ENCODE measurements at regions not wholly inside any gene's neighbourhood (a gene's known extent, or its start where the extent isn't known, plus 50 kb on each side); places are given as distances from the start of the nearest gene placed in this dataset.
A peak's percentile ranks its signal among the peaks of the same experiment; 100 is the strongest.
"Not testable (repeated sequence)": the region's sequence is repeated elsewhere in the genome, so short reads cannot be mapped to it uniquely, and the experiment has no call there.

- Mint-ChIP-seq H3K9me3 (ENCODE audit: low read depth) (peaks cover 2% of the 10 kb centered on the region), H3K36me3 (ENCODE audit: insufficient read depth) (no peaks in the 10 kb centered on the region), H3K27me3 (no peaks in the 10 kb centered on the region), H3K27ac (no peak overlapping the region), H3K4me1 (ENCODE audit: low read depth) (peaks cover 6% of the 10 kb centered on the region), H3K4me3 (ENCODE audit: low read depth) (no peak overlapping the region)
- no peak for DNase-seq (ENCODE audit: low spot score, unreplicated experiment)
- TF ChIP-seq, protein P1, sequence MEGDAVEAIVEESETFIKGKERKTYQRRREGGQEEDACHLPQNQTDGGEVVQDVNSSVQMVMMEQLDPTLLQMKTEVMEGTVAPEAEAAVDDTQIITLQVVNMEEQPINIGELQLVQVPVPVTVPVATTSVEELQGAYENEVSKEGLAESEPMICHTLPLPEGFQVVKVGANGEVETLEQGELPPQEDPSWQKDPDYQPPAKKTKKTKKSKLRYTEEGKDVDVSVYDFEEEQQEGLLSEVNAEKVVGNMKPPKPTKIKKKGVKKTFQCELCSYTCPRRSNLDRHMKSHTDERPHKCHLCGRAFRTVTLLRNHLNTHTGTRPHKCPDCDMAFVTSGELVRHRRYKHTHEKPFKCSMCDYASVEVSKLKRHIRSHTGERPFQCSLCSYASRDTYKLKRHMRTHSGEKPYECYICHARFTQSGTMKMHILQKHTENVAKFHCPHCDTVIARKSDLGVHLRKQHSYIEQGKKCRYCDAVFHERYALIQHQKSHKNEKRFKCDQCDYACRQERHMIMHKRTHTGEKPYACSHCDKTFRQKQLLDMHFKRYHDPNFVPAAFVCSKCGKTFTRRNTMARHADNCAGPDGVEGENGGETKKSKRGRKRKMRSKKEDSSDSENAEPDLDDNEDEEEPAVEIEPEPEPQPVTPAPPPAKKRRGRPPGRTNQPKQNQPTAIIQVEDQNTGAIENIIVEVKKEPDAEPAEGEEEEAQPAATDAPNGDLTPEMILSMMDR (IDR thresholded peaks at IDR 0.05; ENCODE audit: unreplicated experiment): no peak
Observed at GRCh38 chr7:118861581-118861980, 637.1 kb downstream of the ANKRD7 start.

DNA sequence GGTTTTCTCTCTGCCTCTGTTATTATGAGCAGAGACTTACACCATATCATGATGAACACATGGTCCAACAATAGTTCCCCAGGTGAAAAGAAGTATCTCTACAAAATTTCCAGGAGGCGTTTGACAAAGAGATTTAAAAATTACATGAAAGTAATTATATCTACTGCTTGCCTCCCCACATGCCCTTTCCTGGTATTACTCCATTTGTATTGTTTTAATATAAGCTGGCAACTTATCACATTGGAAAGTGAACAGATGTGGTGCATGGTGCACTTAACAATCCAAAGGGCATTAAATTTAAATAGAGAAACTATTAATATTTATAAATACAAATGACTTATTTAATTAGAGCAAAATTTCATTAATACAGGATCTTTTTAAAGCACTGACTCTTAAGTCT is 638.2 kb downstream of the ANKRD7 start:
- no peak for DNase-seq (ENCODE audit: low spot score, unreplicated experiment)
- Mint-ChIP-seq H3K4me3 (ENCODE audit: low read depth) (no peak overlapping the region), H3K36me3 (ENCODE audit: insufficient read depth) (no peaks in the 10 kb centered on the region), H3K27ac (no peak overlapping the region), H3K9me3 (ENCODE audit: low read depth) (peaks cover 1% of the 10 kb centered on the region), H3K27me3 (no peaks in the 10 kb centered on the region), H3K4me1 (ENCODE audit: low read depth) (peaks cover 10% of the 10 kb centered on the region)
- TF ChIP-seq, protein P1 (IDR thresholded peaks at IDR 0.05; ENCODE audit: unreplicated experiment): no peak

- Mint-ChIP-seq H3K4me3 (ENCODE audit: low read depth) (no peak overlapping the region), H3K9me3 (ENCODE audit: low read depth) (no peaks in the 10 kb centered on the region), H3K4me1 (ENCODE audit: low read depth) (peaks cover 13% of the 10 kb centered on the region), H3K27me3 (no peaks in the 10 kb centered on the region), H3K27ac (no peak overlapping the region), H3K36me3 (ENCODE audit: insufficient read depth) (no peaks in the 10 kb centered on the region)
- DNase-seq (ENCODE audit: low spot score, unreplicated experiment): no peak
- TF ChIP-seq, protein P1 (IDR thresholded peaks at IDR 0.05; ENCODE audit: unreplicated experiment): no peak
Observed at GRCh38 chr7:118863966-118864365, 639.5 kb downstream of the ANKRD7 start.

GRCh38 chr7:118867860-118868259 is 643.4 kb downstream of the ANKRD7 start:
- TF ChIP-seq, protein P1 (IDR thresholded peaks at IDR 0.05; ENCODE audit: unreplicated experiment): no peak

GRCh38 chr7:118869141-118869540 is 644.6 kb downstream of the ANKRD7 start:
- H3K36me3 Mint-ChIP-seq (ENCODE audit: insufficient read depth); DNase-seq (ENCODE audit: low spot score, unreplicated experiment); H3K9me3 Mint-ChIP-seq (ENCODE audit: low read depth); H3K4me3 Mint-ChIP-seq (ENCODE audit: low read depth); H3K27me3 Mint-ChIP-seq: not testable (repeated sequence)
- Mint-ChIP-seq H3K4me1 (ENCODE audit: low read depth) (peaks cover 46% of the 10 kb centered on the region), H3K27ac (peak overlapping the region; percentile 3)

More at GRCh38 chr7:118867860-118868259, 643.4 kb downstream of the ANKRD7 start:
- no peak overlapping the region for H3K27ac Mint-ChIP-seq
- no peaks in the 10 kb centered on the region for H3K36me3 Mint-ChIP-seq (ENCODE audit: insufficient read depth)
- DNase-seq (ENCODE audit: low spot score, unreplicated experiment): no peak
- H3K27me3 Mint-ChIP-seq: no peaks in the 10 kb centered on the region
- peaks cover 34% of the 10 kb centered on the region for H3K4me1 Mint-ChIP-seq (ENCODE audit: low read depth)
- no peaks in the 10 kb centered on the region for H3K9me3 Mint-ChIP-seq (ENCODE audit: low read depth)
- H3K4me3 Mint-ChIP-seq (ENCODE audit: low read depth): no peak overlapping the region

- Mint-ChIP-seq H3K9me3 (ENCODE audit: low read depth) (no peaks in the 10 kb centered on the region), H3K4me1 (ENCODE audit: low read depth) (peaks cover 46% of the 10 kb centered on the region), H3K4me3 (ENCODE audit: low read depth) (no peak overlapping the region), H3K36me3 (ENCODE audit: insufficient read depth) (no peaks in the 10 kb centered on the region), H3K27ac (no peak overlapping the region), H3K27me3 (no peaks in the 10 kb centered on the region)
- TF ChIP-seq, protein P1 (IDR thresholded peaks at IDR 0.05; ENCODE audit: unreplicated experiment): no peak
- DNase-seq (ENCODE audit: low spot score, unreplicated experiment): no peak
Observed at GRCh38 chr7:118870187-118870586, 645.7 kb downstream of the ANKRD7 start.
